ENCODE measurements at regions not wholly inside any gene's neighbourhood (a gene's known extent, or its start where the extent isn't known, plus 50 kb on each side); places are given as distances from the start of the nearest gene placed in this dataset.

DNA sequence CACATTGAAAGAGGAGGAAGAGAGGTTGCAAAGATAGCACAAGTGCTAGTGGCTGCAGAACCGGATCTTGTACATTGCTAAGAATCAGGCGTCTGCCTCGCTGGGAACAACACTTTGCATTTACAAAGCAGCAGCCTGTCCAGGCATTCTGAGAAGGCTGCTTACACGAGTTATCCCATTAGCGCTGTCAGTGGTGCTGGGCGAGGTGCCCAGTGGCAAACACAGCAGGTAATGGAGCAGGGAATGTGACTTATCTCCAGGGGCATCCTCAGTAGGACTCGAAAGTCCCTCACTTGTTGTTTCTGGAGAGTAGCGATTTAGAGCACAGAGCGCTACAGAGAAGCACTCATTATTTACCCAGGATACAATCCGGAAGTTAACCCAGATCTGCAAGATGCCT is 209.6 kb downstream of the OLFM4 start:
- TF ChIP-seq, protein P1, sequence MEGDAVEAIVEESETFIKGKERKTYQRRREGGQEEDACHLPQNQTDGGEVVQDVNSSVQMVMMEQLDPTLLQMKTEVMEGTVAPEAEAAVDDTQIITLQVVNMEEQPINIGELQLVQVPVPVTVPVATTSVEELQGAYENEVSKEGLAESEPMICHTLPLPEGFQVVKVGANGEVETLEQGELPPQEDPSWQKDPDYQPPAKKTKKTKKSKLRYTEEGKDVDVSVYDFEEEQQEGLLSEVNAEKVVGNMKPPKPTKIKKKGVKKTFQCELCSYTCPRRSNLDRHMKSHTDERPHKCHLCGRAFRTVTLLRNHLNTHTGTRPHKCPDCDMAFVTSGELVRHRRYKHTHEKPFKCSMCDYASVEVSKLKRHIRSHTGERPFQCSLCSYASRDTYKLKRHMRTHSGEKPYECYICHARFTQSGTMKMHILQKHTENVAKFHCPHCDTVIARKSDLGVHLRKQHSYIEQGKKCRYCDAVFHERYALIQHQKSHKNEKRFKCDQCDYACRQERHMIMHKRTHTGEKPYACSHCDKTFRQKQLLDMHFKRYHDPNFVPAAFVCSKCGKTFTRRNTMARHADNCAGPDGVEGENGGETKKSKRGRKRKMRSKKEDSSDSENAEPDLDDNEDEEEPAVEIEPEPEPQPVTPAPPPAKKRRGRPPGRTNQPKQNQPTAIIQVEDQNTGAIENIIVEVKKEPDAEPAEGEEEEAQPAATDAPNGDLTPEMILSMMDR (IDR thresholded peaks at IDR 0.05; ENCODE audit: insufficient read depth, low read depth, low read length): no peak
- DNase-seq (ENCODE audit: low read depth): no peak
- H3K4me3 ChIP-seq (ENCODE audit: low read depth, low read length): no peak overlapping the region

DNA sequence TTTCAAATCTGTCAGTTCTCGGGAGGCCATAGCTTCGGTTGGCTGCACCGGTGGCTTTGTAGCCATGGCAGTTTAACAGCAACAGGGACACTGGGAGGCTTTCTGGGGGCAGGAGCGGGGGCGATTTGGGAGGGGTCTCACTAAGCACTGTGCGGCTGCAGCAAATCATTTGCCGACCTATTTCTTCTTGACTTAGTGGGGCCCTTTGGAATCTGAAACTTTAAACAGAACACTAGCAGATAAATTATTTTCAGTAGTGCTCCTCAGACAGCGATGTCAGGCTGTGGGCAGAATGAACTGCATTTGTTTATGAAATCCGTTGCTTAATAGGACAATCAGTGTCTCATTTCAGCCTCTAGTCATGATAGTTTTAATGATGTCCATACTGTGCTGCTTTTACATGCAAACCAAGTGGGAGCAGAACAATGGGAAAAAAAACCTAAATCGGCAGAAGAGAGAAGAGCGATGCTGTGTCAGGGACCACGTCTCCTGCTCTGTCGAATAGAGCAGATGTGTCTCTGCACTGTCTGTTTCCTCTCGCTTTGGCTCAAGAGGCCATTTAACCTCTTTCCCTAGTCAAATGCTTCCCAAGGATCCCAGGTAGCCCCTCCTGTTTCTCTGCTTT is 211.9 kb downstream of the OLFM4 start:
- TF ChIP-seq, protein P1 (IDR thresholded peaks at IDR 0.05; ENCODE audit: insufficient read depth, low read depth, low read length): no peak
- H3K4me3 ChIP-seq (ENCODE audit: low read depth, low read length): no peak overlapping the region

DNA sequence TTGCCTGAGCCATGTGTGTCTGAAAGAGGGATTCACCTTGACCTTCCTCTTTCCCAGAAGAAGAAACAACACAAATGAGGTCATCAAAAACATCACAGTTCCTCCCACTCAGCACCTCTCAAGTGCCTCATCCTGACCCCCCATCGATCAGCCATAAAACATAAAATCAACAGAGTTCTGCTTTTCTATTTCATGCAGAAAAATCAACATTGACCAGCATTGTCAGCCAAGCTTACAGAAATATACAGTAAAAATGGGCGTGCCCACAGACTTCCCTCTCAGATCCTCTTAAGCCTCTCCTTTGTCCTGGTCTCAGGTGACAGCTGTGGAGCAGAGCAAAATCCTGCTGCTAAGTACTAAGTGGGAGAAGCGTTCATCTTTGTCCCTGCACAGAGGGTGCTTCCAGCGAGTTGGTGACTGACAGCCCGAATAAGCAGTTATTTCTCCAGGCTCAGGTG is 213.3 kb downstream of the OLFM4 start:
- no peak for DNase-seq (ENCODE audit: low read depth)
- no peak overlapping the region for H3K4me3 ChIP-seq (ENCODE audit: low read depth, low read length)
- TF ChIP-seq, protein P1 (IDR thresholded peaks at IDR 0.05; ENCODE audit: insufficient read depth, low read depth, low read length): no peak

More for the DNA sequence above, 211.9 kb downstream of the OLFM4 start:
- DNase-seq (ENCODE audit: low read depth): no peak

DNA sequence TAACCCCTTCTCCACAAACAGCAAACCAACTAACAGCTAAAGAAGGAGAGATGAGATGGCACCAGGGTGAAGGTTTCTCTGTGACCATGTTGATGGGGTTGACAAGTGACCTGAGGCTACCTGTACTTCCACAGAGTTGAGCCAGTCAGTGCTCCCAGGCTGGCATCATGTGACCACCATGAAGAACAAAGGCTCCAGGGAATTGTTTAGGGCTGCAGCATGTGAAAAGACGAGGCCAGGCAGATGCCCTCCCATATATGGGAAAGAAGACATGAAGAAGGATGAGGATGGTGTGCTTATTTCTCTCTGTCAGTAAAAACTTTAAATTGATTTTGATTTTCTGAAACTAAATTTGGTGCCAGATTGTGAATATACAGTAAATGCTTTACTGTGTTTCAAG is 220.6 kb downstream of the OLFM4 start:
- DNase-seq (ENCODE audit: low read depth): no peak
- TF ChIP-seq, protein P1 (IDR thresholded peaks at IDR 0.05; ENCODE audit: insufficient read depth, low read depth, low read length): no peak

DNA sequence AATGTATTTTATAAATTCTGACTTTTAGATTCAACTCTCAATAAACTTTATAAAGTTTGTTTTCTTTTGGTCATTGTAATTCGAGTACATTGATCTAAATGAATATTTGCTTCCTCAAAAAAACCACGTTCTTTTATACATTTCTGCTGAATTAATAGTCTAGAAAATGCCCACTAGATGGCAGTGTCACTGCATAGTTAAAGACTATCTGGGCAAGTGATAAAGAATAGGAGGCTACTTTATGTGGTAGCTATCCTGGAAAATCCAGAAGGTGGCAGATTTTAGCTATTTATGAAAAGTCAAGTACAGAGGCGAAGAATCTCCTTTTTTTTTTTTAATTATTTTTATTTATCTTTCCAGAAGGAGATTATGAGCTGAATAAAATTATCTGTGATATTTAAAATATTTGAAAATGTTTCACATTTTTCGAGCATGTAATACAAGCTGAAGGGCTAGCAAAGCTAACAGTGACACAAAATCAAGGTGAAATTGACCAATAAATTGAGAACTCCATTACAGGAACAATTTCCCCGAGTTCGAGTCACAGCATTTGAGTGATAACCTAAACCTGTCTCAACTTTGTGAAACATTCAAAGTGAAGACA is 221.8 kb downstream of the OLFM4 start:
- TF ChIP-seq, protein P1 (IDR thresholded peaks at IDR 0.05; ENCODE audit: insufficient read depth, low read depth, low read length): peak; percentile 62
- no peak overlapping the region for H3K4me3 ChIP-seq (ENCODE audit: low read depth, low read length)
- DNase-seq (ENCODE audit: low read depth): peak; percentile 70

More for the DNA sequence above, 220.6 kb downstream of the OLFM4 start:
- no peak overlapping the region for H3K4me3 ChIP-seq (ENCODE audit: low read depth, low read length)

DNA sequence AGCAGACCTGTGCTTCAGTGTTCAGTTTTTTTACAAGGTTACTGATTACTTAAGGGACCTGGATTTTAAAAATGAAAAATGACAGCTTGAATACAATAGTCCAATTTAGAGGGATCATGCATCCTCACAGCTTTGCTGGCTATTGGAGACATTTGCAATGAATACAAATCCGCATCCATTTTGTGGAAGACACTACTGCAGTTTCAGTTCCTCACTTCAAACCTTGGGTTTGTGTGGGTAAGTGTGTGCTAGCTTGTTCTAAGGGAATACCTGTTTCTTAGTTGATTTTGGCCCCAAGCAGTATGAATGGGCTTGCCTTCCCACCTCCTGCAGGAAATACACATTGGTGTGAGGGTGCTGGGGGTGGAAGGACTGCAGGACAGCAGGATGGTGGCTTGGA is 222.4 kb downstream of the OLFM4 start:
- DNase-seq (ENCODE audit: low read depth): no peak

More for the DNA sequence above, 222.4 kb downstream of the OLFM4 start:
- TF ChIP-seq, protein P1 (IDR thresholded peaks at IDR 0.05; ENCODE audit: insufficient read depth, low read depth, low read length): no peak
- no peak overlapping the region for H3K4me3 ChIP-seq (ENCODE audit: low read depth, low read length)
